ENCODE measurements at regions not wholly inside any gene's neighbourhood (a gene's known extent, or its start where the extent isn't known, plus 50 kb on each side); places are given as distances from the start of the nearest gene placed in this dataset.

- TF ChIP-seq CTCF (IDR thresholded peaks at IDR 0.05) (no peak), POLR2A (IDR thresholded peaks at IDR 0.05) (no peak)
Observed at GRCh38 chr10:81251457-81252115, 623.4 kb upstream of the NRG3 start.
